Karpas-422 (cell line): ENCODE measurements at regions not wholly inside any gene's neighbourhood (a gene's known extent, or its start where the extent isn't known, plus 50 kb on each side); places are given as distances from the start of the nearest gene placed in this dataset.
A peak's percentile ranks its signal among the peaks of the same experiment; 100 is the strongest.
"Not testable (repeated sequence)": the region's sequence is repeated elsewhere in the genome, so short reads cannot be mapped to it uniquely, and the experiment has no call there.

Experiments used
- DNase-seq: peaks from one replicate; pipeline ENCODE4 v3.0.0-alpha.2; 2015
- H2AFZ ChIP-seq: fragments of 200-600 bp; sonication (generic); 2 replicates; pipeline ENCODE4 v1.6.1; 2014; ENCODE audit warnings: antibody characterized with exemption, low read length, mixed read lengths
- H3K27ac ChIP-seq: fragments of 200-600 bp; sonication (generic); 2 replicates; pipeline ENCODE4 v1.5.1; 2014; ENCODE audit warnings: mild to moderate bottlenecking, low read length, moderate library complexity
- H3K27me3 ChIP-seq: fragments of 200-600 bp; sonication (generic); 2 replicates; pipeline ENCODE4 v1.6.1; 2014; ENCODE audit warnings: low read length, mixed read lengths
- H3K36me3 ChIP-seq: fragments of 200-600 bp; sonication (generic); 2 replicates; pipeline ENCODE4 v1.6.1; 2014; ENCODE audit warnings: low read length, mixed read lengths; ENCODE audit not compliant: insufficient read depth
- H3K4me1 ChIP-seq: fragments of 200-600 bp; sonication (generic); 2 replicates; pipeline ENCODE4 v1.6.1; 2014; ENCODE audit warnings: mild to moderate bottlenecking, low read length, mixed read lengths
- H3K4me2 ChIP-seq: fragments of 200-600 bp; sonication (generic); 2 replicates; pipeline ENCODE4 v1.6.1; 2014; ENCODE audit warnings: low read length, low read depth, mild to moderate bottlenecking; ENCODE audit not compliant: poor library complexity, severe bottlenecking
- H3K4me3 ChIP-seq: fragments of 200-600 bp; sonication (generic); 2 replicates; pipeline ENCODE4 v1.5.1; 2014; ENCODE audit warnings: mild to moderate bottlenecking, antibody characterized with exemption, low read length, mixed read lengths
- H3K79me2 ChIP-seq: fragments of 200-600 bp; sonication (generic); 2 replicates; pipeline ENCODE4 v1.6.1; 2014; ENCODE audit warnings: mild to moderate bottlenecking, low read length, mixed read lengths
- H3K9ac ChIP-seq: fragments of 200-600 bp; sonication (generic); 2 replicates; pipeline ENCODE4 v1.6.0; 2014; ENCODE audit warnings: low read length
- H3K9me2 ChIP-seq: fragments of 200-600 bp; sonication (generic), shearing (Covaris generic); replicated peaks from 2 replicates; pipeline ENCODE4 v1.6.0; 2014; ENCODE audit warnings: mild to moderate bottlenecking, low read length, moderate library complexity; ENCODE audit not compliant: insufficient read depth
- H3K9me3 ChIP-seq: fragments of 300-700, 200-600 bp; sonication (generic); 2 replicates; pipeline ENCODE4 v1.6.1; 2014; ENCODE audit warnings: low read length, mixed read lengths
- H4K20me1 ChIP-seq: fragments of 200-600 bp; sonication (generic); 2 replicates; pipeline ENCODE4 v1.6.1; 2014; ENCODE audit warnings: mild to moderate bottlenecking, antibody characterized with exemption, low read length, low read depth; ENCODE audit not compliant: insufficient read depth

- DNase-seq = peak; percentile 39
- Histone ChIP-seq H3K4me3 (no peak overlapping the region), H2AFZ (no peak overlapping the region), H3K4me2 (no peak overlapping the region), H3K9ac (no peak overlapping the region), H3K4me1 (peaks cover 22% of the 10 kb centered on the region), H3K27ac (no peak overlapping the region), H3K9me2 (no peaks in the 10 kb centered on the region), H3K27me3 (no peaks in the 10 kb centered on the region), H3K9me3 (no peaks in the 10 kb centered on the region), H3K79me2 (no peaks in the 10 kb centered on the region), H4K20me1 (no peaks in the 10 kb centered on the region), H3K36me3 (no peaks in the 10 kb centered on the region)
These were observed 161.5 kb upstream of the CDKN2B start for GRCh38 chr9:22170556-22170955.

DNA sequence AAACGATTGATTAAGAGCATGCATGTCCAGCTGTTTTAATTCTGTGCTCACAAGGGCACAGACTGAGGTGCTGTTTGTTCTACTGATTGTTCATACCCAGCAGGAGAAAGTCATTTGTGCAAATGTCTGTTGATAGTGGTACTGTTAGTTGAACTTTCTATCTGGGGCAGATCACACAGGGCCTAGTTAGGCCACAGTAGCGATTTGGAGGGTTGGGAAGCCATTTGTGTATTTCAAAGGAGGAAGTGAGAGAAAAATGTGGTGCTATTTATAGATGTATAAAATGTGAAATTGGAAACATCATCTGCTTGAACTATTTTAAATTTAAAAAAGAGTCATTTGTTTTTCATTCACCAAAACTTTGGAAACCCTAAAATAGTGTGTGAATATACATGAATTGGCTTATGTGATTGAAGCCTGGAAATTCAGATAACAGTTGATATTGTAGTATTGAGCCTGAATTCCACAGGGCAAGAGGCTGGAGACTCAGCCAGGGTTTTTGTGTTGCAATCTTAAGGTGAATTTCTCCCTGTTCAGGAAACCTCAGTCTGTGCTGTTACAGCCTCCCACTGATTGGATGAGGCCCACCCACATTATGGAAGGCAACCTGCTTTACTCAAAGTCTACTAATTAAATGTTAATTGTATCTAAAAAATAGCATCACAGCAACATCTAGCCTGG, 162.0 kb upstream of the CDKN2B start:
- Histone ChIP-seq H3K9me3 (no peaks in the 10 kb centered on the region), H3K4me2 (peak overlapping the region; percentile 21), H3K4me3 (no peak overlapping the region), H3K79me2 (no peaks in the 10 kb centered on the region), H3K4me1 (peaks cover 22% of the 10 kb centered on the region), H2AFZ (no peak overlapping the region), H3K27me3 (no peaks in the 10 kb centered on the region; the same call in 1 of the 2 replicates), H4K20me1 (no peaks in the 10 kb centered on the region), H3K9ac (no peak overlapping the region), H3K27ac (no peak overlapping the region), H3K9me2 (no peaks in the 10 kb centered on the region), H3K36me3 (no peaks in the 10 kb centered on the region)
- DNase-seq = peak; percentile 67

DNA sequence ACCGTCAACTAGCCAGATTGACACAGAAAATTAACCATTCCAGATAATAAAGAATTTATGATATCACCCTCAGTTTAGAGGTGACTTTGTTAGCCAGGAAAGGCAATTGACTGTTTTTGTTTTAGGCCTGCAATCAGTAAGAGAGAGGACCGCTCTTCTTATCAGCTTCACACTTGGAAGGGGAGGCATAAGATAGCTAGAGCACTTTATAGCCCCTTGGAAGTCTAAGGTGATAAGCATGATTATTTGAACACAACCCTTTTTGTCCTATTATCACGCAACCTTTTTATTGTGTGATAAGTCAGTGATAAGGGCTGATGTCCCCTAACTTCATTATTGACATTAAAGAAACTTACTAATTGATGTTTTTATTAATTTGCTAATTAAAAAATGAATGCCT, 162.6 kb upstream of the CDKN2B start:
- Histone ChIP-seq H3K9me3 (no peaks in the 10 kb centered on the region), H3K27ac (no peak overlapping the region), H3K36me3 (no peaks in the 10 kb centered on the region), H2AFZ (no peak overlapping the region), H3K4me2 (peak overlapping the region; percentile 21), H3K4me3 (no peak overlapping the region), H3K4me1 (peaks cover 22% of the 10 kb centered on the region), H3K9me2 (no peaks in the 10 kb centered on the region), H3K79me2 (no peaks in the 10 kb centered on the region), H3K27me3 (no peaks in the 10 kb centered on the region; the same call in 1 of the 2 replicates), H4K20me1 (no peaks in the 10 kb centered on the region), H3K9ac (no peak overlapping the region)
- no peak for DNase-seq

- no peaks in the 10 kb centered on the region for H3K9me3 ChIP-seq
- H3K36me3 ChIP-seq = no peaks in the 10 kb centered on the region
- no peaks in the 10 kb centered on the region for H4K20me1 ChIP-seq
- no peaks in the 10 kb centered on the region for H3K9me2 ChIP-seq
- peaks cover 22% of the 10 kb centered on the region for H3K4me1 ChIP-seq
- no peak overlapping the region for H3K9ac ChIP-seq
- H3K27ac ChIP-seq = no peak overlapping the region
- H3K27me3 ChIP-seq = no peaks in the 10 kb centered on the region; the same call in 1 of the 2 replicates
- H3K79me2 ChIP-seq = no peaks in the 10 kb centered on the region
- H3K4me3 ChIP-seq = no peak overlapping the region
- H2AFZ ChIP-seq = no peak overlapping the region
- H3K4me2 ChIP-seq = no peak overlapping the region
- DNase-seq = peak; percentile 50
These were observed 164.8 kb upstream of the CDKN2B start for GRCh38 chr9:22173908-22174307.

- Histone ChIP-seq H3K27ac (no peak overlapping the region), H3K4me1 (peaks cover 7% of the 10 kb centered on the region), H3K4me3 (no peak overlapping the region), H3K79me2 (no peaks in the 10 kb centered on the region), H4K20me1 (no peaks in the 10 kb centered on the region), H2AFZ (no peak overlapping the region), H3K27me3 (no peaks in the 10 kb centered on the region; the same call in 1 of the 2 replicates), H3K9ac (no peak overlapping the region), H3K4me2 (no peak overlapping the region), H3K9me2 (no peaks in the 10 kb centered on the region), H3K36me3 (no peaks in the 10 kb centered on the region), H3K9me3 (no peaks in the 10 kb centered on the region)
- no peak for DNase-seq
These were observed 167.0 kb upstream of the CDKN2B start for GRCh38 chr9:22175972-22176545.

DNA sequence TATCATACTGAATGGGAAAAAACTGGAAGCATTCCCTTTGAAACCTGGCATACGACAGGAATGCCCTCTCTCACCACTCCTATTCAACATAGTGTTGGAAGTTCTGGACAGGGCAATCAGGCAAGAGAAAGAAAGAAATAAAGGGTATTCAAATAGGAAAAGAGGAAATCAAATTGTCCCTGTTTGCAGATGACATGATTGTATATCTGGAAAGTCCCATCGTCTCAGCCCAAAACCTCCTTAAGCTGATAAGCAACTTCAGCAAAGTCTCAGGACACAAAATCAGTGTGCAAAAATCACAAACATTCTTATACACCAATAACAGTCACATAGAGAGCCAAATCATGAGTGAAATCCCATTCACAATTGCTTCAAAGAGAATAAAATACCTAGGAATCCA, 171.9 kb upstream of the CDKN2B start:
- H3K9me3 ChIP-seq, DNase-seq, H3K4me3 ChIP-seq, H3K9ac ChIP-seq, H3K27ac ChIP-seq, H4K20me1 ChIP-seq, H2AFZ ChIP-seq, H3K79me2 ChIP-seq, H3K4me2 ChIP-seq, H3K4me1 ChIP-seq, H3K27me3 ChIP-seq, H3K9me2 ChIP-seq, H3K36me3 ChIP-seq: not testable (repeated sequence)

DNA sequence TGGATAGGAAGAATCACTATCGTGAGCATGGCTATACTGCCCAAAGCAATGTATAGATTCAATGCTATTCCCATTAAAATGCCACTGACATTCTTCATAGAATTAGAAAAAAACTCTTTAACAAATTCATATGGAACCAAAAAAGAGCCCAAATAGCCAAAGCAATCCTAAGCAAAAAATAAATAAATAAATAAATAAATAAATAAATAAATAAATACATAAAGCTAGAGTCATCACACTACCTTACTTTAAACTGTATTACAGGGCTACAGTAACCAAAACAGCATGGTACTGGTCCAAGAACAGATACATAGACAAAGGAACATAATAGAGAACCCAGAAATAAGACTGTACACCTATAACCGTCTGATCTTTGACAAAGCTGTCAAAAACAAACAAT, 180.4 kb upstream of the CDKN2B start:
- no peaks in the 10 kb centered on the region for H3K27me3 ChIP-seq
- no peaks in the 10 kb centered on the region for H4K20me1 ChIP-seq
- DNase-seq = no peak
- no peaks in the 10 kb centered on the region for H3K9me2 ChIP-seq
- no peaks in the 10 kb centered on the region for H3K79me2 ChIP-seq
- no peak overlapping the region for H3K4me2 ChIP-seq
- H3K9me3 ChIP-seq = no peaks in the 10 kb centered on the region
- no peak overlapping the region for H3K9ac ChIP-seq
- H3K4me3 ChIP-seq = no peak overlapping the region
- no peaks in the 10 kb centered on the region for H3K36me3 ChIP-seq
- no peak overlapping the region for H3K27ac ChIP-seq
- H3K4me1 ChIP-seq = no peaks in the 10 kb centered on the region
- H2AFZ ChIP-seq = no peak overlapping the region

DNA sequence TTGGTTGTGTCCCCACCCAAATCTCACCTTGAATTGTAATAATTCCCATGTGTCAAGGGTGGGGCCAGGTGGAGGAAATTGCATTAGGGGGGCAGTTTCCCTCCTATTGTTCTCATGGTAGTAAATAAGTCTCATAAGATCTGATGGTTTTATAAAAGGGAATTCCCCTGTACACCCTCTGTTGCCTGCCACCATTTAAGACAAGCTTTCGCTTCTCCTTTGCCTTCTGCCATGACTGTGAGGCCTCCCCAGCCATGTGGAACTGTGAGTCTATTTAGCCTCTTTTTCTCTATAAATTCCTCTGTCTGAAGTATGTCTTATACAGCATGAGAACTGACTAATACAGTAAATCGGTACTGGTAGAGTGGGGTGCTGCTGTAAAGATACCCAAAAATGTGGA, 187.9 kb upstream of the CDKN2B start:
- H3K4me1 ChIP-seq, H3K27me3 ChIP-seq, H4K20me1 ChIP-seq, H3K4me3 ChIP-seq, H3K36me3 ChIP-seq, H3K79me2 ChIP-seq, H3K27ac ChIP-seq, H2AFZ ChIP-seq, H3K9me2 ChIP-seq, H3K9me3 ChIP-seq, H3K9ac ChIP-seq, DNase-seq, H3K4me2 ChIP-seq: not testable (repeated sequence)
